ENCODE measurements at regions not wholly inside any gene's neighbourhood (a gene's known extent, or its start where the extent isn't known, plus 50 kb on each side); places are given as distances from the start of the nearest gene placed in this dataset.
A peak's percentile ranks its signal among the peaks of the same experiment; 100 is the strongest.

- Histone ChIP-seq H3K27ac (no peak overlapping the region), H3K4me1 (peaks cover 3% of the 10 kb centered on the region), H3K36me3 (no peaks in the 10 kb centered on the region), H3K27me3 (peaks cover 4% of the 10 kb centered on the region), H3K9me3 (no peaks in the 10 kb centered on the region), H3K4me3 (no peak overlapping the region)
- DNase-seq (ENCODE audit: low spot score in 2 of 2), result no peak
- 85% methylated on average over 12 of the region's 12 CpGs for WGBS
- no peak for TF ChIP-seq POLR2AphosphoS5 (IDR thresholded peaks at IDR 0.05)
- no peak for TF ChIP-seq EP300 (IDR thresholded peaks at IDR 0.05)
- no peak for TF ChIP-seq POLR2A (IDR thresholded peaks at IDR 0.05)
- TF ChIP-seq CTCF (IDR thresholded peaks at IDR 0.05), result no peak
Measured at GRCh38 chr5:66302344-66302743, 158.2 kb downstream of the SREK1 start.

GRCh38 chr5:66306105-66306843 lies 162.2 kb downstream of the SREK1 start:
- 35% methylated on average over 9 of the region's 9 CpGs for WGBS
- DNase-seq (ENCODE audit: low spot score in 2 of 2), result no peak
- H3K27ac ChIP-seq, result no peak overlapping the region

GRCh38 chr5:66306844-66307315 lies 162.8 kb downstream of the SREK1 start:
- no peak overlapping the region for H3K4me3 ChIP-seq
- H3K4me1 ChIP-seq, result peaks cover 5% of the 10 kb centered on the region
- H3K27ac ChIP-seq, result no peak overlapping the region
- H3K36me3 ChIP-seq, result no peaks in the 10 kb centered on the region
- DNase-seq (ENCODE audit: low spot score in 2 of 2), result no peak
- H3K27me3 ChIP-seq, result peaks cover 4% of the 10 kb centered on the region
- H3K9me3 ChIP-seq, result no peaks in the 10 kb centered on the region
- WGBS, result 59% methylated on average over 7 of the region's 7 CpGs
- no peak for TF ChIP-seq CTCF (IDR thresholded peaks at IDR 0.05)
- no peak for TF ChIP-seq EP300 (IDR thresholded peaks at IDR 0.05)
- TF ChIP-seq POLR2A (IDR thresholded peaks at IDR 0.05), result no peak
- TF ChIP-seq POLR2AphosphoS5 (IDR thresholded peaks at IDR 0.05), result no peak

More at GRCh38 chr5:66306105-66306843, 162.2 kb downstream of the SREK1 start:
- TF ChIP-seq CTCF (IDR thresholded peaks at IDR 0.05), result peak; percentile 29 to 85
- no peak for TF ChIP-seq POLR2AphosphoS5 (IDR thresholded peaks at IDR 0.05)
- H3K27me3 ChIP-seq, result peaks cover 4% of the 10 kb centered on the region
- peaks cover 5% of the 10 kb centered on the region for H3K4me1 ChIP-seq
- H3K4me3 ChIP-seq, result no peak overlapping the region
- no peaks in the 10 kb centered on the region for H3K36me3 ChIP-seq
- no peaks in the 10 kb centered on the region for H3K9me3 ChIP-seq

- H3K36me3 ChIP-seq, result no peaks in the 10 kb centered on the region
- no peak for DNase-seq (ENCODE audit: low spot score in 2 of 2)
- H3K4me1 ChIP-seq, result peaks cover 5% of the 10 kb centered on the region
- peaks cover 4% of the 10 kb centered on the region for H3K27me3 ChIP-seq
- TF ChIP-seq POLR2A (IDR thresholded peaks at IDR 0.05) (no peak), POLR2AphosphoS5 (IDR thresholded peaks at IDR 0.05) (no peak), CTCF (IDR thresholded peaks at IDR 0.05) (peak; percentile 52 to 68), EP300 (IDR thresholded peaks at IDR 0.05) (no peak)
- no peak overlapping the region for H3K4me3 ChIP-seq
- H3K9me3 ChIP-seq, result no peaks in the 10 kb centered on the region
- 7% methylated on average over 6 of the region's 6 CpGs for WGBS
- H3K27ac ChIP-seq, result no peak overlapping the region
Measured at GRCh38 chr5:66307647-66308241, 163.6 kb downstream of the SREK1 start.

- Histone ChIP-seq H3K27ac (no peak overlapping the region), H3K9me3 (peaks cover 3% of the 10 kb centered on the region), H3K4me1 (peaks cover 3% of the 10 kb centered on the region), H3K27me3 (no peaks in the 10 kb centered on the region), H3K36me3 (no peaks in the 10 kb centered on the region), H3K4me3 (no peak overlapping the region)
- no peak for DNase-seq (ENCODE audit: low spot score in 2 of 2)
- TF ChIP-seq CTCF (IDR thresholded peaks at IDR 0.05) (no peak), POLR2A (IDR thresholded peaks at IDR 0.05) (no peak), POLR2AphosphoS5 (IDR thresholded peaks at IDR 0.05) (no peak), EP300 (IDR thresholded peaks at IDR 0.05) (no peak)
- WGBS, result 88% methylated on average over 2 of the region's 2 CpGs
Measured at GRCh38 chr5:66312266-66312665, 168.2 kb downstream of the SREK1 start.

All from suprapubic skin (tissue), 4 donors.